Activated effector memory CD4-positive, alpha-beta T cell treated with anti-CD3 and anti-CD28 coated beads, Interleukin-2, amount 50 U/mL, for 16 hours (primary cell): ENCODE measurements at regions not wholly inside any gene's neighbourhood (a gene's known extent, or its start where the extent isn't known, plus 50 kb on each side); places are given as distances from the start of the nearest gene placed in this dataset.

Experiments used
- DNase-seq: peaks from one replicate; pipeline ENCODE4 v3.0.0-alpha.2; 2020

- DNase-seq: no peak
Observed at GRCh38 chr11:70575396-70576060, 177.2 kb downstream of the CTTN start.

- peak; percentile 38 for DNase-seq
Observed at GRCh38 chr11:70577258-70577603, 178.9 kb downstream of the CTTN start.

- peak; percentile 30 for DNase-seq
Observed at GRCh38 chr11:70577948-70578347, 179.6 kb downstream of the CTTN start.

DNA sequence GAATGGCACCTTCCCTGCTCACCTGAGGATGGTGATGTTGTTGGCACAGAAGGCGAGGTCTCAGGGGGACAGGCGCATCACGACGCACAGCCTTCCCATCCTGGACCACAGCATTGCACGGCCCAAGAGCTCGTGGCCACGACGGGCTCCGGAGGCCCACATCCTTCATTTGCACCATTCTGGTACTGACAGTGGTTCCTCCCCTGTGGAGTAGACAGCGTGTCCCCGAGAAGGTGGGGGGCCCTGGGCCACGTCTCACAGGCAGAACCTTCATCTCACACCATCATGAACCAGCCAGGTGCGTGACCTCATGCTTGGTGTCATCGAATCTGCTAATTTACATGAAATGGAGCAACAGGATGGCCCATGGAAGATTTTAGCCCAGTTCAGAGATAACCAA is 180.0 kb downstream of the CTTN start:
- no peak for DNase-seq

DNA sequence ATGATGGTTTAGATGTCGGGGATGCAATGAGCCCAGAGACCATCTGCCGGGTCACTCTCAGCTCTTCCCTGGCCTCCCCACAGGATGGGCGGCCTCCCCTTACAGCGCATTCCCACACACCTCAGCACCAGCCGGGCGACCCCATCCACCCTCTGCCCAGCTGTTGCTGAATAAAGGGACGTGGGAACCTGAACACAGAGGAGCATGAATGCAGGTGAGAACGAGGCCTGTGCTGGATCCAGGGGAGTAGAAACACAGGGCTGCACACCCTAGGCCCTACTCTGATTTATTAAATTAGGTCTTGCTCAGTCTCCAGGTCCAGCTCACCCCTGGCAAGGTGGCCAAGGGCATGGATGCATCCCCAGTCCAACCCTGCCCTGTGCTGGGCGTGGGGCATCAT is 180.5 kb downstream of the CTTN start:
- DNase-seq: peak; percentile 9

DNA sequence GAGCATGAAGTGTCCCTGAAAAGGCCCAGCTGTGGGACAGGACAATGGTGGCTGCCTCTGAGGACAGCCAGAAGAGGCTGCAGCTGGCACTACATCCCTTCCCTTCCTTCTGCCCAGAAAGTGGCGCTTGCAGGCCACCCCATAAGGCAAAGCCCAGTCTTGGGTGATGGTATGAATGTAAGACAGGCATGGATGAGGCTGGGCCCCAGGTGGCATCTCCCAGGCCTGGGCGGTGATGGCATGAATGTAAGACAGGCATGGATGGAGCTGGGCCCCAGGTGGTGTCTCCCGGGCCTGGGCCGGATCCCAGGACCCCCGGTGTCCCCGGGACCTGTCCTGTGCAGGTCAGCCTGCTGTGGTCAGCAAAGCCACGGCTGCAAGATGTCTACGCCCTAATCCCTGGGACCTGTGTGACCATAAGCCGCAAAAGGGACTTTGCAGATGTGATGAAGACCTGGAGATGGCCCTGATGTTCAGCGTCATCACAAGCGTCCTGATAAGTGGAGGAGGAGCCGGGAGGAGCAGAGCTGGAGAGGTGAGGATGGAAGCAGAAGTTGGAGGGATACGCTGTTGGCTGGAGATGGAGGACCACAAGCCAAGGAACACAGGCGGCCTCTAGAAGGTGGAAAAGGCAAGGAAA is 181.1 kb downstream of the CTTN start:
- DNase-seq: peak; percentile 27

DNA sequence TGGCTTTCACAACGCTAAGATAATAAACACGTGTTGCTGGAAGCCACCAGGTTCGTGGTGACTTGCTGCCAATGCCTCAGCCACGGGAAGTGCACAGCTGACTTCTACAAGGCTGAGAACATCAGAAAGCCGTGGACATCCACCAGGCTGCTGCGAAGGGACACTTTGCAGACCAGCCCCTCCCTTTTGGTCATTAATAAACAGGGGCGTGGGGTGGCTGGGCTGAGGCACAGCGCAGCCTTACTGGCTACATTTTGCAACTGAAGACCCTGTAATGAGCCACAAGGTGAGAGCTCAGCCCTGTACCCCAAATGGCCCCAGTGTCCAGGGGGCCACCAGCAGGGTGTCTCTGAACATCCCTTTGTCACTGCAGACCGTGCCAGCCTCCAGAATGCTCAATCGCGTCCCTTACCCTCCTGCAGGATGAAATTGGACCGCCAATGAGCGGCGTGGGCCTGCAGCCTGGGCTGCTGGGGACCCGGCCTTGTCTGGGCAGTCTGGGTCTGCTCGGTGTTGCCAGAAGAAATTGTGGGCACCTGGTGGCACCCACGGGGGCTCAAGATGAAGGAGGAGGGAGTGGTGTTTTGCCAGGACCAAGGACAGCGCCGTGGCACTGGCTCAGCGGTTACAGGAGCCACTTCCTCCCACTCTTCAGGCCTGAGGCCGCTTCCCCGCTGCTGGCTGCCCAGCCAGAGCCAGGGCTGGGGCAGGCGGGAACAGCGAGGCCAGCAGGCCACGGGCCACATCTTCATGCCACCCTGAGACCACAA is 181.9 kb downstream of the CTTN start:
- peak; percentile 44 for DNase-seq

GRCh38 chr11:70581991-70582885 is 183.9 kb downstream of the CTTN start:
- no peak for DNase-seq

DNA sequence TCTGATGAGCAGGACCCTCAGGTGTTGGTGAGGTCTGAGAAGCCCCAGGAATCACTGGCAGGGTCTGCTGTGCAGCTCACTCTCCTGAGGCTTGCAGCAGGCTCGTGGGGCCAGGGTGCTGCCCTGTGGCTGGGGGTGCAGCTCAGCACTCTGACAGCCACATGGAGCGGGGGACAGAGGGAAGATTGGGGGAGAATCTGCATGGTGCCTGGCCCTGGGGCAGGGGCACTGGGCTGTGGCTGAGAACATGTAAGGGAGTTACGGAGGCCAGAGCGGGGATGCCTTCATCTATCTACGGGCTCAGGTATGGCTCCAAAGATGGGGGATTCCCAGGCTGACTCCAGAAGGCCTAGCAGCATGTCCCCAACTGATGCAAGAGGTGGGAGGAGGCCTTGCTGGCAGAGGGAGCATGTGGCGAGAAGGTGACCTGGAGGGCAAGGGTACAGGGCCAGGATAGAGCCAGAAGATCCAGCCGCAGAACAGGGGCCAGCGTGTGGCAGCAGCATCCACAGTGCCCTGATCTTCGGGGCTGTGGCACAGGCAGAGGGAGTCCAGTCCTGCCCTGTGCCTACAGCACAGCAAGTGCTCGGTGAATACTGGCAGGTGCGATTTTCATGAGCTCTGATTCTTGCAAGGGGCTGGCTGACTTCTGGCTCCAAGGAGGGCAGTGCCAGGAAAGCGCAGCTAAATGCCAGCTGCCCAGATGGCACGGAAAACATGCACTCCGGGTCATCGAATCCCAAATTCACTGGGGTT is 184.7 kb downstream of the CTTN start:
- DNase-seq: no peak

GRCh38 chr11:70583781-70584218 is 185.5 kb downstream of the CTTN start:
- DNase-seq: no peak

- peak; percentile 54 for DNase-seq
Observed at GRCh38 chr11:70584498-70585235, 186.3 kb downstream of the CTTN start.

GRCh38 chr11:70585236-70585545 is 186.9 kb downstream of the CTTN start:
- no peak for DNase-seq

- DNase-seq: no peak
Observed at GRCh38 chr11:70586261-70587074, 188.1 kb downstream of the CTTN start.

- no peak for DNase-seq
Observed at GRCh38 chr11:70587075-70587389, 188.7 kb downstream of the CTTN start.

DNA sequence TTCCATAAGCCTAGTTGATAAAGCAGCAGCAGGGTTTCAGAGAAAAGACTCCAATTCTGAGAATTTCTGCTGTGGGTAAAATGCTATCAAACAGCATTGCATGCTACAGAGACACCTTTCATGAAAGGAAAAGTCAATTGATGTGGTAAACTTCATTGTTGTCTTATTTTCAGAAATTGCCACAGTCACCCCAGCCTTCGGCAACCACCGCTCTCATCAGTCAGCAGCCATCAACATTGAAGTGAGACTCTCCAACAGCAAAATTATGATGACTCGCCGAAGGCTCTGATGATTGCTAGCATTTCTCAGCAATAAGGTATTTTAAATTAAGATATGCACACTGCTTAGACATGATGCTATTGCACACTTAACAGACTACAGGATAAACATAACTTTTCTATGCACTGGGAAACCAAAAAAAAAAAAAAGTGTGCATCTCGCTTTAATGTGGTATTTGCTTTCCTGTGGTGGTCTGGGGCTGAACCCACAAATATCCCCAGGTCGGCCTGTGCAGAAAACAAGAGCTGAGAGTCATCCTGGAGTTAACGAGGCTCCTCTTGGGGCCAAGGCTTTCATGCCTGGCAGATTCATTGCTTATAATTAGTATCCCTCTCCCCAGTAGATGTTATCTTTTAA is 192.1 kb downstream of the CTTN start:
- no peak for DNase-seq

DNA sequence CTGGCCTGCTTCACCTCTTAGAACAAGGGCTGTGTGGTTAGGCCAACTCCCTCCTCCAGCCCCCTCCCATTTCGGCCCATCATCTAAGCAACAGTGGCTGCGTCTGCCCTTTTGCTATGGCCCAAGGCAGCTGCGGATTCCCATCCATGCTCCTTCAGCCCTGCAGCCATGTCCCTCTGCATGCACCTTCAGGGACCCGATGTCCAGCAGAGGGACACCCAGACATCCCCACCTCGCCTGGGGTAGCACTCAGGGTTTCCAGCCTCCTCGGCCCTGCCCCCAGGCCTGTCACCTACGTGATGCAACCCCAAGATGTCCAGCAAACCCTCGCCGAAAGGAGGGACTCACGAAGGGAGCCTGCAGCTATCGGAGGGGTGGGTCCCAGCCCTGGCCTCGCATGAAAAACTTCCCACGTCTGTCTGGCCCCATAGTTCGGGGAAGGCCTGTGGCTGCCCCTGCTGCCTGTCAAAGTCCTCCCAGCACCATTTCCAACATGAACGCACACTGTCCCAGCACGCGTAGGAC is 194.4 kb downstream of the CTTN start:
- no peak for DNase-seq

DNA sequence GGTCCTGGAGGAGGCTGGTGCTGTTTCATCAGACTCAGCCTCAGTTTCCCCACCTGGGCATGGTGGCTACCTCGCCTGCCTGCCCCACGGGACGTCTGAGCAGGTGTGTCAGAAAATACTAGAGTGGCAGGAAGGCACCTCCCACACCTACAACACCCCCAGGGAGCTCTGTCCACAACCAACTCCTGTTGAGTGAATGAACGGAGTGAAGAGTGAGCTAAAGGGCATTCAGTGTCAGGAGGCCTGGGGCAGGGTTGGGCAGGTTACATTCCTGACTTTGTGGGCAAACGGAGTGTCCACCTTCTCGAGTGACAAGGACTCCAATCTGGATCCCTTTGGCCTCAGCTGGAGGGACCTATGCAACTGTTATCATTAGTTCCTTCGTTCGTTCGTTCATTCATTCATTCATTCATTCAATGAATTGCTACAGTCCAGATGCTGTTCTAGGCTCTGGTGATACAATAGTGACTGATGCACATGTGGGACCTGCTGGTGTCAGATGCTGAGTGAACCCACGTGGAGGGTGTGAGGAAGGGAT is 195.2 kb downstream of the CTTN start:
- DNase-seq: no peak

- DNase-seq: no peak
Observed at GRCh38 chr11:70594031-70594430, 195.7 kb downstream of the CTTN start.

DNA sequence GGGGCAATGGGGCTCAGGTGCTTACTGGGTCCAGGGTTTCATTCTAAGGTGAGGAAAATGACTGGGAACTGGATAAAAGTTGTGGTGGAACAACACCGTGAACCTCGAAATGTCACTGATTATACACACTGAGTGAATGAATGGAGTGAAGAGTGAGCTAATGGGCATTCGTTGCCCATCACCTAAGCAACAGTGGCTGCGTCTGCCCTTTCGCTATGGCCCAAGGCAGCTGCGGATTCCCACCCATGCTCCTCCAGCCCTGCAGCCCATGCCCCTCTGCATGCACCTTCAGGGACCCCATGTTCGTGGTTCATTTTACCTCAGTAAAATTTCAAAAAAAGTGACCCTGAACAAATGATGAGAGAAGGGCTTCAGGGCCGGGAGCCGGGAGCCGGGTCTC is 196.3 kb downstream of the CTTN start:
- no peak for DNase-seq

DNA sequence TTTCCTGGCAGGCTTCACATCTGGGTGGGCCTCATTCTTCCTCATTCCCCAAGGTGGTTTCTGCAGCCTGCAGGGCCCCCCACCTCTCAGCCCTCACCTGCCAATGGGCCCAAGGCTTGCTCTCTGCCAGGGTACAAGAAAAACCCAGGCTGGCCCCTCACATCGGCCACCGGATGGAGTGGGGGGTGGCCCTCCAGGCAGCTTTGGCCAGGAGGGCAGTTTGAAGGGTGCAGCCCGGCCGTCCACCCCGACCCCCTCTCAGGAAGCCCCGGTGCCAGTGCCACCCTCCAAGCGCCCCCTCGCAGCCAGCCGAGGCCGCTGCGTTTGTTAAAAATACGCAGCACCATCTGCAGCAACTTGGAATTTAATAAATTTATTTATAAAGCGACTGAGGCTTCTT is 196.7 kb downstream of the CTTN start:
- no peak for DNase-seq
